DMS114 treated with DMSO at 0.1 percent for 48 hours (cell line): ENCODE measurements at regions not wholly inside any gene's neighbourhood (a gene's known extent, or its start where the extent isn't known, plus 50 kb on each side); places are given as distances from the start of the nearest gene placed in this dataset.

Experiments used
- DNase-seq: peaks from one replicate; lab custom pipeline; 2025; ENCODE audit not compliant: unreplicated experiment; lab: John Stamatoyannopoulos, UW

- DNase-seq: no peak
Observed at GRCh38 chr2:7829241-7829640, 852.6 kb upstream of the ID2 start.

- DNase-seq: no peak
Observed at GRCh38 chr2:7830616-7831015, 851.2 kb upstream of the ID2 start.

- no peak for DNase-seq
Observed at GRCh38 chr2:7835151-7835550, 846.7 kb upstream of the ID2 start.

- DNase-seq: no peak
Observed at GRCh38 chr2:7835693-7836680, 845.9 kb upstream of the ID2 start.

GRCh38 chr2:7837237-7837760 is 844.6 kb upstream of the ID2 start:
- no peak for DNase-seq

- DNase-seq: no peak
Observed at GRCh38 chr2:7838669-7839068, 843.2 kb upstream of the ID2 start.

GRCh38 chr2:7840651-7841380 is 841.0 kb upstream of the ID2 start:
- DNase-seq: no peak

GRCh38 chr2:7841751-7842150 is 840.1 kb upstream of the ID2 start:
- no peak for DNase-seq

- no peak for DNase-seq
Observed at GRCh38 chr2:7844414-7844965, 837.4 kb upstream of the ID2 start.

GRCh38 chr2:7845332-7845731 is 836.5 kb upstream of the ID2 start:
- no peak for DNase-seq

- DNase-seq: no peak
Observed at GRCh38 chr2:7846607-7847006, 835.2 kb upstream of the ID2 start.

GRCh38 chr2:7847321-7847720 is 834.5 kb upstream of the ID2 start:
- no peak for DNase-seq

- DNase-seq: no peak
Observed at GRCh38 chr2:7849027-7849426, 832.8 kb upstream of the ID2 start.

GRCh38 chr2:7849531-7849930 is 832.3 kb upstream of the ID2 start:
- no peak for DNase-seq

- no peak for DNase-seq
Observed at GRCh38 chr2:7852546-7852945, 829.3 kb upstream of the ID2 start.

GRCh38 chr2:7857904-7858303 is 824.0 kb upstream of the ID2 start:
- DNase-seq: no peak

- DNase-seq: no peak
Observed at GRCh38 chr2:7858624-7859023, 823.2 kb upstream of the ID2 start.

GRCh38 chr2:7860693-7861092 is 821.2 kb upstream of the ID2 start:
- no peak for DNase-seq

- no peak for DNase-seq
Observed at GRCh38 chr2:7861910-7862702, 819.8 kb upstream of the ID2 start.

- no peak for DNase-seq
Observed at GRCh38 chr2:7866104-7866503, 815.8 kb upstream of the ID2 start.

GRCh38 chr2:7866825-7867224 is 815.0 kb upstream of the ID2 start:
- DNase-seq: no peak
